ENCODE measurements at regions not wholly inside any gene's neighbourhood (a gene's known extent, or its start where the extent isn't known, plus 50 kb on each side); places are given as distances from the start of the nearest gene placed in this dataset.

- BruUV-seq (replicated peaks): no TSS peak
- no peak overlapping the region for H3K4me3 ChIP-seq (replicated peaks in 1 of 3; ENCODE audit: insufficient read depth in 1 of 3, low read depth in 1 of 3, low read length in 3 of 3)
- H3K9me1 ChIP-seq (replicated peaks; ENCODE audit: control insufficient read depth, extremely low read depth, insufficient read depth, low read length): no peaks in the 10 kb centered on the region
- H4K20me1 ChIP-seq (replicated peaks; ENCODE audit: control insufficient read depth, extremely low read depth, insufficient read depth, low read length): no peaks in the 10 kb centered on the region
- ChIA-PET POLR2A (no interaction called here), CTCF (no interaction called here)
- dilution Hi-C loops (cut with MboI; ENCODE audit: extremely low pct_ligation_motif_present, low sequenced_read_pairs) (no loop called here), intact Hi-C loops (cut with micrococcal nuclease) (no loop called here)
- H3K27me3 ChIP-seq (ENCODE audit: control insufficient read depth in 2 of 2, insufficient read depth in 2 of 2, low read length in 2 of 2): peaks cover 11 to 12% of the 10 kb centered on the region in 2 experiments
- H3K79me2 ChIP-seq (ENCODE audit: control insufficient read depth, insufficient read depth, low read length): no peaks in the 10 kb centered on the region
- no peak overlapping the region for H2AFZ ChIP-seq (ENCODE audit: low read depth, low read length)
- no peak overlapping the region for H3K27ac ChIP-seq (ENCODE audit: insufficient read depth, low read depth, low read length)
- FAIRE-seq (no peak), DNase-seq (ENCODE audit: low read depth, low spot score) (no peak)
- no peak for TF ChIP-seq EZH2 (IDR thresholded peaks at IDR 0.05; ENCODE audit: borderline replicate concordance, low read depth, low read length, severe bottlenecking)
- TF ChIP-seq CTCF (IDR thresholded peaks at IDR 0.05; ENCODE audit: extremely low read depth in 1 of 2, insufficient read depth in 1 of 2, low read depth in 1 of 2, low read length in 2 of 2): no peak
- no peak for TF ChIP-seq MAX (IDR thresholded peaks at IDR 0.05; ENCODE audit: insufficient read depth, insufficient read length)
- no peak for TF ChIP-seq POLR2AphosphoS5 (IDR thresholded peaks at IDR 0.05; ENCODE audit: insufficient read depth, low read depth, low read length)
- TF ChIP-seq FOS (IDR thresholded peaks at IDR 0.05; ENCODE audit: borderline replicate concordance, insufficient read depth, low read length): no peak
- no peak for TF ChIP-seq GATA2 (IDR thresholded peaks at IDR 0.05; ENCODE audit: insufficient read depth, insufficient read length, low read depth, low read length)
- no peak for TF ChIP-seq JUN (IDR thresholded peaks at IDR 0.05; ENCODE audit: borderline replicate concordance, insufficient read depth, insufficient read length, low read depth)
- no peak for TF ChIP-seq POLR2A (IDR thresholded peaks at IDR 0.05; ENCODE audit: low read depth, low read length)
- H3K9ac ChIP-seq (replicated peaks; ENCODE audit: extremely low read depth, insufficient read depth, low read length): no peak overlapping the region
- H3K4me1 ChIP-seq (ENCODE audit: control insufficient read depth, extremely low read depth, insufficient read depth, low read length): no peaks in the 10 kb centered on the region
- no peaks in the 10 kb centered on the region for H3K36me3 ChIP-seq (ENCODE audit: control insufficient read depth in 2 of 2, extremely low read depth in 1 of 2, insufficient read depth in 2 of 2, low read length in 2 of 2)
- no peak overlapping the region for H3K4me2 ChIP-seq (ENCODE audit: insufficient read depth, low read length)
- no peaks in the 10 kb centered on the region for H3K9me3 ChIP-seq (replicated peaks; ENCODE audit: control insufficient read depth, insufficient read depth, low read length)
Measured at GRCh38 chr15:61537337-61537736, 308.2 kb upstream of the RORA start.
